ENCODE measurements at regions not wholly inside any gene's neighbourhood (a gene's known extent, or its start where the extent isn't known, plus 50 kb on each side); places are given as distances from the start of the nearest gene placed in this dataset.

- DNase-seq = no peak
Measured at GRCh38 chr5:96243862-96244261, 189.2 kb downstream of the PCSK1 start.

GRCh38 chr5:96243203-96243602 lies 189.8 kb downstream of the PCSK1 start:
- DNase-seq = peak; percentile 55

GRCh38 chr5:96242571-96242970 lies 190.5 kb downstream of the PCSK1 start:
- DNase-seq = no peak

- DNase-seq = no peak
Measured at GRCh38 chr5:96236831-96237230, 196.2 kb downstream of the PCSK1 start.

- no peak for DNase-seq
Measured at GRCh38 chr5:96236051-96236450, 197.0 kb downstream of the PCSK1 start.

- no peak for DNase-seq
Measured at GRCh38 chr5:96235008-96235910, 197.8 kb downstream of the PCSK1 start.

GRCh38 chr5:96232602-96233001 lies 200.4 kb downstream of the PCSK1 start:
- DNase-seq = no peak

- peak; percentile 14 for DNase-seq
Measured at GRCh38 chr5:96229188-96229587, 203.9 kb downstream of the PCSK1 start.

GRCh38 chr5:96228408-96228807 lies 204.6 kb downstream of the PCSK1 start:
- peak; percentile 50 for DNase-seq

GRCh38 chr5:96227957-96228356 lies 205.1 kb downstream of the PCSK1 start:
- no peak for DNase-seq

- DNase-seq = peak; percentile 80
Measured at GRCh38 chr5:96226941-96227552, 206.0 kb downstream of the PCSK1 start.

GRCh38 chr5:96222129-96222528 lies 210.9 kb downstream of the PCSK1 start:
- DNase-seq = no peak

- peak; percentile 40 for DNase-seq
Measured at GRCh38 chr5:96220610-96221390, 212.2 kb downstream of the PCSK1 start.

GRCh38 chr5:96219580-96220281 lies 213.3 kb downstream of the PCSK1 start:
- DNase-seq = peak; percentile 63

- DNase-seq = no peak
Measured at GRCh38 chr5:96218653-96219052, 214.4 kb downstream of the PCSK1 start.

GRCh38 chr5:96214442-96215197 lies 218.4 kb downstream of the PCSK1 start:
- DNase-seq = peak; percentile 41

- DNase-seq = no peak
Measured at GRCh38 chr5:96209829-96210228, 223.2 kb downstream of the PCSK1 start.

- no peak for DNase-seq
Measured at GRCh38 chr5:96207420-96207819, 225.6 kb downstream of the PCSK1 start.

GRCh38 chr5:96203761-96204160 lies 229.3 kb downstream of the PCSK1 start:
- peak; percentile 11 for DNase-seq

GRCh38 chr5:96201503-96201902 lies 231.5 kb downstream of the PCSK1 start:
- DNase-seq = no peak

- no peak for DNase-seq
Measured at GRCh38 chr5:96200641-96201040, 232.4 kb downstream of the PCSK1 start.

- DNase-seq = peak; percentile 28
Measured at GRCh38 chr5:96199713-96200183, 233.3 kb downstream of the PCSK1 start.
